HEK293T (cell line): ENCODE measurements at regions not wholly inside any gene's neighbourhood (a gene's known extent, or its start where the extent isn't known, plus 50 kb on each side); places are given as distances from the start of the nearest gene placed in this dataset.

Experiments
- CTCF ChIA-PET: fragments of 350-600 bp; formaldehyde crosslinking; extraction: SDS; loops from one replicate; lab custom pipeline; 2021; ENCODE audit warnings: antibody characterized with exemption, inconsistent platforms; lab: Yijun Ruan, JAX
- POLR2A ChIA-PET: fragments of 350-600 bp; formaldehyde crosslinking; extraction: SDS; loops from one replicate; lab custom pipeline; 2020; ENCODE audit warnings: antibody characterized with exemption, inconsistent platforms; lab: Yijun Ruan, JAX
- DNase-seq: peaks from one replicate; pipeline ENCODE4 v3.0.0; 2012; ENCODE audit warnings: mixed read lengths; ENCODE audit errors: extremely low spot score
- ARNT ChIP-seq: fragments of 450-650 bp; IDR thresholded peaks from 2 replicates; pipeline ENCODE4 v1.6.1; 2017; ENCODE audit warnings: mild to moderate bottlenecking
- BHLHE40 ChIP-seq: fragments of 450-650 bp; IDR thresholded peaks from 2 replicates; pipeline ENCODE4 v1.6.1; 2016; ENCODE audit warnings: mild to moderate bottlenecking, moderate library complexity, borderline replicate concordance
- CTBP1 ChIP-seq: fragments of 450-650 bp; IDR thresholded peaks from 2 replicates; pipeline ENCODE4 v1.6.1; 2016; ENCODE audit warnings: borderline replicate concordance
- ELF4 ChIP-seq: fragments of 450-650 bp; IDR thresholded peaks from 2 replicates; pipeline ENCODE4 v1.6.1; 2017; ENCODE audit warnings: antibody characterized with exemption
- FOXA1 ChIP-seq: fragments of 450-650 bp; IDR thresholded peaks from 2 replicates; pipeline ENCODE4 v1.6.1; 2016; ENCODE audit warnings: mild to moderate bottlenecking
- FOXK2 ChIP-seq: fragments of 450-650 bp; IDR thresholded peaks from 2 replicates; pipeline ENCODE4 v1.6.1; 2016; ENCODE audit warnings: mild to moderate bottlenecking
- FOXM1 ChIP-seq: fragments of 450-650 bp; IDR thresholded peaks from 2 replicates; pipeline ENCODE4 v1.6.1; 2017; ENCODE audit warnings: mild to moderate bottlenecking, borderline replicate concordance
- HDGF ChIP-seq: fragments of 450-650 bp; IDR thresholded peaks from 2 replicates; pipeline ENCODE4 v1.6.1; 2017; ENCODE audit warnings: antibody characterized with exemption, borderline replicate concordance
- L3MBTL2 ChIP-seq: fragments of 450-650 bp; conservative IDR thresholded peaks from 2 replicates; pipeline ENCODE4 v1.6.1; 2016; ENCODE audit warnings: mild to moderate bottlenecking
- LEF1 ChIP-seq: fragments of 450-650 bp; IDR thresholded peaks from 2 replicates; pipeline ENCODE4 v1.6.1; 2017; ENCODE audit warnings: mild to moderate bottlenecking, borderline replicate concordance
- NFRKB ChIP-seq: fragments of 450-650 bp; IDR thresholded peaks from 2 replicates; pipeline ENCODE4 v1.6.1; 2016; ENCODE audit warnings: mild to moderate bottlenecking, moderate library complexity
- PKNOX1 ChIP-seq: fragments of 450-650 bp; IDR thresholded peaks from 2 replicates; pipeline ENCODE4 v1.6.1; 2016
- SP1 ChIP-seq: fragments of 450-650 bp; IDR thresholded peaks from 2 replicates; pipeline ENCODE4 v1.6.1; 2017
- SUZ12 ChIP-seq: fragments of 450-650 bp; IDR thresholded peaks from 2 replicates; pipeline ENCODE4 v1.6.1; 2016; ENCODE audit warnings: mild to moderate bottlenecking
- TARDBP ChIP-seq: fragments of 450-650 bp; IDR thresholded peaks from 2 replicates; pipeline ENCODE4 v1.6.1; 2016
- ZNF384 ChIP-seq: fragments of 450-650 bp; IDR thresholded peaks from 2 replicates; pipeline ENCODE4 v1.6.1; 2016

DNA sequence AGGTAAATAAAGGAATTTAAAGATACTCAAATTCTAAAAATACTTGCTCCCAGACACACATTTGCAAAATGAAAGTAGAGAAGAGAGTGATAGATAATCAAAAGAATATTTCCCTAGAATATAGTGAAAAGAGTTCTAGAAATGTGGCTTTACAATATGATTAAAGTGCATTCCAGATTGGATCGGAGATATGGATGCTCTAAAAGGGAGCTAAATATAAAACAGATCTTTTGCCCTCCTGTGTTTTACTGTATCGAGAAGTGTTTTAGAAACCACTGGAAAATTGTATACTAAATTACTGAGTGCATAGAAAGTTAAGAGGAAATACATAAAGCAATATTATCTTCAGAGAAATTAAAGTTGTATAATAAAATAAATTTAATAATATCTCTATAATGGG lies 1392.0 kb downstream of the TECRL start:
- ChIA-PET POLR2A (no interaction called here), CTCF (no interaction called here)
- no peak for DNase-seq
- no peak for TF ChIP-seq HDGF
- no peak for TF ChIP-seq L3MBTL2
- no peak for TF ChIP-seq BHLHE40
- no peak for TF ChIP-seq ARNT

- TF ChIP-seq HDGF = no peak
- TF ChIP-seq ARNT = no peak
- TF ChIP-seq LEF1 = no peak
- TF ChIP-seq CTBP1 = no peak
- TF ChIP-seq SUZ12 = no peak
- TF ChIP-seq FOXK2 = no peak
- TF ChIP-seq NFRKB = no peak
- no peak for TF ChIP-seq L3MBTL2
- TF ChIP-seq FOXM1 = no peak
- no peak for TF ChIP-seq FOXA1
- no peak for TF ChIP-seq BHLHE40
- TF ChIP-seq ZNF384 = no peak
- TF ChIP-seq TARDBP = no peak
- TF ChIP-seq PKNOX1 = no peak
- TF ChIP-seq SP1 = no peak
- TF ChIP-seq ELF4 = no peak
- ChIA-PET CTCF (no interaction called here), POLR2A (no interaction called here)
- no peak for DNase-seq
Measured at GRCh38 chr4:62970846-62971245, 1438.4 kb downstream of the TECRL start.

DNA sequence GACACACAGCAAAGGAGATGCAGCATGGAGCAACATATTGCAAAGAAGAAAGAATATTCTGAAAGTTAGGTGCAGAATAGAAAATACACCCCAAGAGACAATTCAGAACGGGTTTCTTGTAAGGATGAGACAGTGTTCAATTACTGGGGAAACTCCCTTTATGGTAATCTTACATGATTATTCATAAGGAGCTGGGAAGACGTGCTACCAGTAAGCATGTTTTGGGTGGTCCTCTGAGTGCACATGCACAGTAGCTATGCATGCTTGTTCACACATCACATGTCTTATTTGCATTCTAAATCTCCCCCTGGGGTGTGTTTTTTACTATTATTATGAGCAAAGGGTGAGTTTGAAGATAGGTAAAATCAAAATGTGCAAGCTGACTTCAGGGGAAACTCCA lies 1448.8 kb downstream of the TECRL start:
- CTCF ChIA-PET = no interaction called here
- TF ChIP-seq PKNOX1 (no peak), FOXK2 (no peak)
- POLR2A ChIA-PET = no interaction called here
- DNase-seq = no peak

- no peak for TF ChIP-seq L3MBTL2
- CTCF ChIA-PET = no interaction called here
- POLR2A ChIA-PET = no interaction called here
- no peak for DNase-seq
Measured at GRCh38 chr4:62953752-62954151, 1455.5 kb downstream of the TECRL start.

- no peak for TF ChIP-seq FOXK2
- no peak for TF ChIP-seq LEF1
- DNase-seq = no peak
- POLR2A ChIA-PET = no interaction called here
- CTCF ChIA-PET = no interaction called here
Measured at GRCh38 chr4:62952366-62952765, 1456.9 kb downstream of the TECRL start.

- DNase-seq = no peak
- CTCF ChIA-PET = no interaction called here
- TF ChIP-seq L3MBTL2 (no peak), SUZ12 (no peak), ARNT (no peak), BHLHE40 (no peak), PKNOX1 (no peak), LEF1 (no peak), ZNF384 (no peak), CTBP1 (no peak), FOXA1 (no peak), FOXM1 (no peak), HDGF (no peak), TARDBP (no peak), NFRKB (no peak), ELF4 (no peak), FOXK2 (no peak)
- POLR2A ChIA-PET = no interaction called here
Measured at GRCh38 chr4:62948108-62948507, 1461.1 kb downstream of the TECRL start.

- DNase-seq = no peak
- ChIA-PET CTCF (no interaction called here), POLR2A (no interaction called here)
- TF ChIP-seq NFRKB (no peak), CTBP1 (no peak), FOXA1 (no peak), SP1 (no peak), PKNOX1 (no peak), ZNF384 (no peak), ELF4 (no peak), L3MBTL2 (no peak), BHLHE40 (no peak), ARNT (no peak), FOXM1 (no peak)
Measured at GRCh38 chr4:62940229-62940628, 1469.0 kb downstream of the TECRL start.

DNA sequence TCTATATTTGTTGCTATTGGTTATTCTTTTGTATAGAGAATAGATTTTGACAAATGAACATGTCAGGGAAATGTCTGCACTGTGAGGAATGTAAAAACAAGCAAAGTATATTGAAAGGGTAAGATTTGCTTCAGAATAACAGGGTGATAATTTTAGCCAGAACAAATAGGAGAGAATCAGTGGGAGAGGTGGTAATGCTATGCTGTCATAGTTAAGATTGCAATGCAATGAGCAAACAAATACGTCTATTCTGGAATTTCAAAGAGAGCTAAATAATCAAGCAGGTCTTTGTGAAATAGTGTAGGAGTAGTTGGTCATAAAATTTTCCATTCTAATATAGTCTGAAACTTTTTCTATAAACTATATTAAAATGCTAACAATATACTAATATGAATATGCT lies 1478.4 kb downstream of the TECRL start:
- TF ChIP-seq TARDBP (no peak), LEF1 (no peak), HDGF (no peak), SP1 (no peak), ZNF384 (no peak), ARNT (no peak), ELF4 (no peak), FOXK2 (no peak), BHLHE40 (no peak), FOXA1 (no peak), NFRKB (no peak), PKNOX1 (no peak), CTBP1 (no peak), L3MBTL2 (no peak), FOXM1 (no peak), SUZ12 (no peak)
- POLR2A ChIA-PET = no interaction called here
- DNase-seq = no peak
- CTCF ChIA-PET = no interaction called here
